ENCODE measurements at regions not wholly inside any gene's neighbourhood (a gene's known extent, or its start where the extent isn't known, plus 50 kb on each side); places are given as distances from the start of the nearest gene placed in this dataset.

DNA sequence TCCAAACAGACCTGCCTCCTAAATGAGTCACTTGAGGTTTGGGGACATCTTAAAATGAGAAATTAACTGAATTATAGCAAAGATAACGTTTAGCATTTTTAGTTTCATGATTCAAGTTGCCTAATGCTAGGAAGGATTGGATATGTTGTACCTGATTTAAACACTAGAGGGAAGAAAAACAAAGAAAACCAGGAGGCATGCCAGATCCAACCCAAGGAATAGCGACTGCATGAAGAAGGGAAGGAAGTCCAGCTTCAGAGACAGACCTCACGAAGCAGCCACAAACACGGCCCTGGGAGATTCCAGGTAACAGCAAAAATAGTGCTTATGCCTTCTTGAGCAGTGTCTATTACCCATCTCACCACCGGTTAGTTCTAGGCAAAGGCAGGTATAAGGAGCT is 499.9 kb upstream of the SPHKAP start:
- TF ChIP-seq POLR2AphosphoS5 (IDR thresholded peaks at IDR 0.05; ENCODE audit: insufficient read depth, low read depth, low read length) (no peak), EZH2 (IDR thresholded peaks at IDR 0.05; ENCODE audit: borderline replicate concordance, low read depth, low read length, severe bottlenecking) (no peak), GATA2 (IDR thresholded peaks at IDR 0.05; ENCODE audit: insufficient read depth, insufficient read length, low read depth, low read length) (no peak), POLR2A (IDR thresholded peaks at IDR 0.05; ENCODE audit: low read depth, low read length) (no peak), JUN (IDR thresholded peaks at IDR 0.05; ENCODE audit: borderline replicate concordance, insufficient read depth, insufficient read length, low read depth) (no peak), MYC (IDR thresholded peaks at IDR 0.05; ENCODE audit: low read depth, low read length) (no peak)
- TF ChIP-seq, protein P1, sequence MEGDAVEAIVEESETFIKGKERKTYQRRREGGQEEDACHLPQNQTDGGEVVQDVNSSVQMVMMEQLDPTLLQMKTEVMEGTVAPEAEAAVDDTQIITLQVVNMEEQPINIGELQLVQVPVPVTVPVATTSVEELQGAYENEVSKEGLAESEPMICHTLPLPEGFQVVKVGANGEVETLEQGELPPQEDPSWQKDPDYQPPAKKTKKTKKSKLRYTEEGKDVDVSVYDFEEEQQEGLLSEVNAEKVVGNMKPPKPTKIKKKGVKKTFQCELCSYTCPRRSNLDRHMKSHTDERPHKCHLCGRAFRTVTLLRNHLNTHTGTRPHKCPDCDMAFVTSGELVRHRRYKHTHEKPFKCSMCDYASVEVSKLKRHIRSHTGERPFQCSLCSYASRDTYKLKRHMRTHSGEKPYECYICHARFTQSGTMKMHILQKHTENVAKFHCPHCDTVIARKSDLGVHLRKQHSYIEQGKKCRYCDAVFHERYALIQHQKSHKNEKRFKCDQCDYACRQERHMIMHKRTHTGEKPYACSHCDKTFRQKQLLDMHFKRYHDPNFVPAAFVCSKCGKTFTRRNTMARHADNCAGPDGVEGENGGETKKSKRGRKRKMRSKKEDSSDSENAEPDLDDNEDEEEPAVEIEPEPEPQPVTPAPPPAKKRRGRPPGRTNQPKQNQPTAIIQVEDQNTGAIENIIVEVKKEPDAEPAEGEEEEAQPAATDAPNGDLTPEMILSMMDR (IDR thresholded peaks at IDR 0.05; ENCODE audit: extremely low read depth in 1 of 2, insufficient read depth in 1 of 2, low read depth in 1 of 2, low read length in 2 of 2), result no peak
- TF ChIP-seq, protein P2, sequence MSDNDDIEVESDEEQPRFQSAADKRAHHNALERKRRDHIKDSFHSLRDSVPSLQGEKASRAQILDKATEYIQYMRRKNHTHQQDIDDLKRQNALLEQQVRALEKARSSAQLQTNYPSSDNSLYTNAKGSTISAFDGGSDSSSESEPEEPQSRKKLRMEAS (IDR thresholded peaks at IDR 0.05; ENCODE audit: insufficient read depth, insufficient read length), result no peak

Measured in endothelial cell of umbilical vein (primary cell).